Naive B cell (primary cell): ENCODE measurements at regions not wholly inside any gene's neighbourhood (a gene's known extent, or its start where the extent isn't known, plus 50 kb on each side); places are given as distances from the start of the nearest gene placed in this dataset.

Experiments
- ATAC-seq, 2 donors: fragments of 150-1000 bp; cut with Tn5 transposase; 2 replicates each; pipeline ENCODE4 v1.10.0; 2021; ENCODE audit warnings: low read depth in 2 of 2, mild to moderate bottlenecking in 2 of 2, moderate library complexity in 2 of 2
- DNase-seq: peaks from one replicate; pipeline ENCODE4 v3.0.0; 2022
- H3K27ac Mint-ChIP-seq, 6 donors: one replicate each; pipeline ENCODE4 v1.8.0; 2020 to 2022; ENCODE audit warnings: mild to moderate bottlenecking in 6 of 6, mixed read lengths in 6 of 6, moderate library complexity in 5 of 6, inconsistent platforms in 2 of 6
- H3K27me3 Mint-ChIP-seq, 3 donors: one replicate each; pipeline ENCODE4 v1.8.0; 2021 to 2022; ENCODE audit warnings: mixed read lengths in 3 of 3, mild to moderate bottlenecking in 1 of 3
- H3K36me3 Mint-ChIP-seq, 2 donors: one replicate each; pipeline ENCODE4 v1.8.0; 2020 to 2022; ENCODE audit warnings: mixed read lengths in 2 of 2, inconsistent platforms in 1 of 2, mild to moderate bottlenecking in 1 of 2
- H3K4me1 Mint-ChIP-seq, 3 donors: one replicate each; pipeline ENCODE4 v1.8.0; 2020 to 2022; ENCODE audit warnings: mixed read lengths in 3 of 3, inconsistent platforms in 1 of 3, mild to moderate bottlenecking in 1 of 3, moderate library complexity in 1 of 3
- H3K4me3 Mint-ChIP-seq, 8 donors: one replicate each; pipeline ENCODE4 v1.8.0; 2020 to 2022; ENCODE audit warnings: mild to moderate bottlenecking in 8 of 8, mixed read lengths in 8 of 8, moderate library complexity in 8 of 8, inconsistent platforms in 2 of 8
- H3K9me3 Mint-ChIP-seq, 7 donors: one replicate each; pipeline ENCODE4 v1.8.0; 2020 to 2022; ENCODE audit warnings: mixed read lengths in 7 of 7, mild to moderate bottlenecking in 5 of 7, inconsistent platforms in 2 of 7, moderate library complexity in 1 of 7

GRCh38 chr2:185185044-185185443, 553.6 kb upstream of the FSIP2 start:
- Mint-ChIP-seq H3K27ac (no peak overlapping the region), H3K4me3 (no peak overlapping the region), H3K9me3 (peaks cover 0 to 4% (median 2%) of the 10 kb centered on the region in 7 donors), H3K27me3 (no peaks in the 10 kb centered on the region), H3K36me3 (no peaks in the 10 kb centered on the region), H3K4me1 (no peaks in the 10 kb centered on the region)
- ATAC-seq (no peak), DNase-seq (no peak)

DNA sequence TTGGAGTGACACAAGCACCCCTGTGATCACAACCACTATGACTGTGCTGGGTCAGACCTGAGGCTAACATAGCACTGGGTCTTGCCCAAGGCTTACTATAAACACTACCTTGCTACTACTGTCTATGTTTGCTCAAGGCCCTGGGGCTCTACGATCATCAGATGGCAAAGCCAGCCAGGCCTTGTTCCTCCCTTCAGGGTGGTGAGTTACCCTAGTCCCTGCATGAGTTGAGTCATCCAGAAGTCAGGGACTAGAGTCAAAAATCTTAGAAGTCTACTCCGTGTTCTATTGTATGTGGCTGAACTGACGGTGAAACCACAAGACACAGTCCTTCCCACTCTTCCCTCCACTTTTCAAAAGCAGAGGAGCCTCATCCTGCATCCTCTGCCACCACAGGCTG, 551.2 kb upstream of the FSIP2 start:
- Mint-ChIP-seq H3K27ac (no peak overlapping the region), H3K4me3 (no peak overlapping the region), H3K4me1 (no peaks in the 10 kb centered on the region), H3K9me3 (peaks cover 0 to 5% (median 2%) of the 10 kb centered on the region in 7 donors), H3K27me3 (no peaks in the 10 kb centered on the region), H3K36me3 (no peaks in the 10 kb centered on the region)
- no peak for DNase-seq
- no peak for ATAC-seq

DNA sequence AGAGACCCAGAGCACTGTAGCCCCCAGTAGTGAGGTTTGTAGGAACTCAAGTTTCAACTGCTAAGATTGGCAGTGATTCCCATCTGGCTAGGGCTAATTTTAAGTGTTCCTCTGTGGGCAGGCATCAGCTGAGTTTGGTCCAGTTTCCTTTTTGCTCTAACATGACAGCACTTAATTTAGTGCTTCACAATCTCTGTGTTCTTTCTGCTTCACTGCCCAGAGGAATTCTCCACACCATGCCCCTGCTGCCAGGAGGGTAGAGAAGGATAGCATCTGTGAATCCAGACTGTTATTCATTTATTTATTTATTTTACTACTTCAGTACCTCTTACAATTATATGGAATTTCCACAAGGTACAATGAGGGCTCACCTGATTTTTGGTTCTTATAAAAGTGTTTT, 549.9 kb upstream of the FSIP2 start:
- Mint-ChIP-seq H3K9me3 (peaks cover 0 to 6% (median 2%) of the 10 kb centered on the region in 7 donors), H3K27me3 (no peaks in the 10 kb centered on the region), H3K36me3 (no peaks in the 10 kb centered on the region), H3K4me3 (no peak overlapping the region), H3K4me1 (no peaks in the 10 kb centered on the region), H3K27ac (no peak overlapping the region)
- no peak for ATAC-seq
- no peak for DNase-seq

DNA sequence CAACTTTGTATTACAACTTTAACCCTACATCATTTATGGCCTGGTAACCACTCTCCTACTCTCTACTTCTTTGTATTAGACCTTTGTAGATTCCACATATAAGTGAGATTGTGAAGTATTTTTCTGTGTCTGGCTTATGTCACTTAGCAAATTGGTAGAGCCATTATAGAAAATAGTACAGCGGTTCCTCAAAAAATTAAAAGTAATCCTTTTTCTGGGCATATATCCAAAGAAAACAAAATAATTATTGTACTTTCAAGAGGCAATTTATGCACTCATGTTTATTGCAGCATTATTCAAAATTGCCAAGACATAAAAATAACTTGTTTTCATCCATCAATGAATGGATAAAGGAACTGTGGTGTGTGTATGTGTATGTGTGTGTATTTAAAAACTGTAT, 537.5 kb upstream of the FSIP2 start:
- Mint-ChIP-seq H3K36me3 (no peaks in the 10 kb centered on the region), H3K9me3 (peaks cover 0 to 3% (median 0%) of the 10 kb centered on the region in 7 donors), H3K4me1 (no peaks in the 10 kb centered on the region), H3K27me3 (no peaks in the 10 kb centered on the region), H3K4me3 (no peak overlapping the region), H3K27ac (no peak overlapping the region)
- ATAC-seq: no peak
- no peak for DNase-seq

GRCh38 chr2:185202381-185202780, 536.2 kb upstream of the FSIP2 start:
- H3K9me3 Mint-ChIP-seq: peaks cover 0 to 3% (median 0%) of the 10 kb centered on the region in 7 donors
- peak overlapping the region in 1 of 8 donors; percentile 16 for H3K4me3 Mint-ChIP-seq
- H3K27ac Mint-ChIP-seq: no peak overlapping the region
- H3K27me3 Mint-ChIP-seq: no peaks in the 10 kb centered on the region
- no peak for DNase-seq
- no peaks in the 10 kb centered on the region for H3K36me3 Mint-ChIP-seq
- no peak for ATAC-seq
- H3K4me1 Mint-ChIP-seq: no peaks in the 10 kb centered on the region

GRCh38 chr2:185202945-185203528, 535.6 kb upstream of the FSIP2 start:
- DNase-seq (no peak), ATAC-seq (no peak)
- H3K27ac Mint-ChIP-seq: no peak overlapping the region
- no peaks in the 10 kb centered on the region for H3K36me3 Mint-ChIP-seq
- no peaks in the 10 kb centered on the region for H3K27me3 Mint-ChIP-seq
- peaks cover 0 to 3% (median 0%) of the 10 kb centered on the region in 7 donors for H3K9me3 Mint-ChIP-seq
- H3K4me1 Mint-ChIP-seq: no peaks in the 10 kb centered on the region
- no peak overlapping the region for H3K4me3 Mint-ChIP-seq

DNA sequence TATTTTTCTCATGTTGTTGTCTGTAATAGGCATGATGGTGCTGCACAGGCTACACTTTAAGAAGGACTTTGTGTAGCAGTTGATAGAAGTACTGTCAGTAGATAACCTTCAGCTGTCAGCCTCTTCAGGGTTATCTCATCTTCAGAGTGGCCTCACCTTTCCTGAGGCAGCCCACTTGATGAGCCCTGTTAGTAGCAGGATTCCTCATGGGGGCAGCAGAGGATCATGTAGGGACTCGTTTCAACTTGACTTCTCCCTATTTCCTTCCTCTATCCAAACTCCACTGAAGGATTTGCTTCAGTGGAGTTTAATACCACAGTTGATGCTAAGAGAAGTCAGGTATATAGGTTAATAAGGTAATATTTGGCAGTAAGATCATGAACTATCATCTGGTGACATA, 530.3 kb upstream of the FSIP2 start:
- Mint-ChIP-seq H3K27me3 (no peaks in the 10 kb centered on the region), H3K4me3 (no peak overlapping the region), H3K9me3 (peaks cover 0 to 3% (median 0%) of the 10 kb centered on the region in 7 donors), H3K4me1 (no peaks in the 10 kb centered on the region), H3K36me3 (no peaks in the 10 kb centered on the region), H3K27ac (no peak overlapping the region)
- no peak for ATAC-seq
- no peak for DNase-seq

GRCh38 chr2:185215497-185215896, 523.1 kb upstream of the FSIP2 start:
- peak overlapping the region in 1 of 6 donors; percentile 7 for H3K27ac Mint-ChIP-seq
- H3K27me3 Mint-ChIP-seq: no peaks in the 10 kb centered on the region
- H3K9me3 Mint-ChIP-seq: peaks cover 0 to 2% (median 0%) of the 10 kb centered on the region in 7 donors
- no peak for DNase-seq
- no peak overlapping the region for H3K4me3 Mint-ChIP-seq
- no peak for ATAC-seq
- no peaks in the 10 kb centered on the region for H3K4me1 Mint-ChIP-seq
- H3K36me3 Mint-ChIP-seq: no peaks in the 10 kb centered on the region

DNA sequence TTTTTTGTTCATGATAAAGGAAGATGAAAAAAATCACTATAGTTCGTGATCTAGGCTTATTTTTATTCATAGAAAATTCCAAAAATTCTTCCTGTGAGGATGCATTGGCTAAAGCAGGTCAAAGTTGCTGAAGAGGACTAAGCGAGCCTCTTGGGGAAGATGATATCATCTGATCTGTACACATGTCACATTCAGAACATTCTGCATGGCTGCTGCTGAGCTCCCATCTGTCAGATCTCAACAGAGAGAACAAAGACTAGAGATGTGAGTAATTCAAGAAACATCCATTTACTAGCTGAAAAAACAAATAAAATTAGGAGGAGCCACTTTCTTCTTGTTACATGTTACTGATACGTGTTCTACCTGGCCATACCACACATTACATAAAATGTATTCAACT, 518.6 kb upstream of the FSIP2 start:
- DNase-seq (no peak), ATAC-seq (no peak)
- no peaks in the 10 kb centered on the region for H3K36me3 Mint-ChIP-seq
- no peaks in the 10 kb centered on the region for H3K27me3 Mint-ChIP-seq
- H3K4me3 Mint-ChIP-seq: no peak overlapping the region
- no peaks in the 10 kb centered on the region for H3K4me1 Mint-ChIP-seq
- peaks cover 0 to 2% (median 0%) of the 10 kb centered on the region in 7 donors for H3K9me3 Mint-ChIP-seq
- no peak overlapping the region for H3K27ac Mint-ChIP-seq

DNA sequence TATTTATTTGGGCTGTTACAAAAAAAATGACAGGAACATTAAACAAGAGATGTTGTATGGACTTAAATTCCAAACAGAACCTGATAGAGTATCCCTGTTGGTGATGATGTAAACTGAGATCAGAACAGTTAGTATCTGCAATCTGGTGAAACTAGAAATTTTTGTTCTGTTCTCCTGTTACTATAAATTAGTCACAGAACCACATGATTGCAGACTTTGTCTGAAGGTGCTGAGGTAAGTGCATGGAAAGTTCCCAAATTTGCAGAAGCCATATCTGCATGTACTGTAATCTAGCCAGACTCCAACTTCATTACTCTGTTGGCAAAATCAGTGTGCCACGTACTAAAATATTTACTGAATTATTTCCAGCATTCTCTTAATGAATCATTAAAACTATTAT, 516.3 kb upstream of the FSIP2 start:
- Mint-ChIP-seq H3K27me3 (no peaks in the 10 kb centered on the region), H3K4me1 (no peaks in the 10 kb centered on the region), H3K9me3 (peaks cover 0 to 2% (median 0%) of the 10 kb centered on the region in 7 donors), H3K36me3 (no peaks in the 10 kb centered on the region), H3K27ac (no peak overlapping the region), H3K4me3 (no peak overlapping the region)
- no peak for DNase-seq
- no peak for ATAC-seq

- peaks cover 0 to 2% (median 0%) of the 10 kb centered on the region in 7 donors for H3K9me3 Mint-ChIP-seq
- H3K4me1 Mint-ChIP-seq: no peaks in the 10 kb centered on the region
- ATAC-seq (no peak), DNase-seq (no peak)
- no peak overlapping the region for H3K4me3 Mint-ChIP-seq
- no peak overlapping the region for H3K27ac Mint-ChIP-seq
- no peaks in the 10 kb centered on the region for H3K36me3 Mint-ChIP-seq
- H3K27me3 Mint-ChIP-seq: no peaks in the 10 kb centered on the region
These were observed 511.2 kb upstream of the FSIP2 start for GRCh38 chr2:185227391-185227790.

GRCh38 chr2:185239491-185239890, 499.1 kb upstream of the FSIP2 start:
- Mint-ChIP-seq H3K4me3 (no peak overlapping the region), H3K27me3 (no peaks in the 10 kb centered on the region), H3K4me1 (no peaks in the 10 kb centered on the region), H3K9me3 (peaks cover 0 to 28% (median 5%) of the 10 kb centered on the region in 7 donors), H3K36me3 (no peaks in the 10 kb centered on the region), H3K27ac (no peak overlapping the region)
- ATAC-seq (no peak), DNase-seq (no peak)

GRCh38 chr2:185240796-185241195, 497.8 kb upstream of the FSIP2 start:
- Mint-ChIP-seq H3K27ac (no peak overlapping the region), H3K4me1 (no peaks in the 10 kb centered on the region), H3K27me3 (no peaks in the 10 kb centered on the region), H3K9me3 (peaks cover 1 to 27% (median 5%) of the 10 kb centered on the region in 7 donors), H3K36me3 (no peaks in the 10 kb centered on the region), H3K4me3 (no peak overlapping the region)
- DNase-seq (no peak), ATAC-seq (no peak)

- Mint-ChIP-seq H3K27ac (no peak overlapping the region), H3K36me3 (no peaks in the 10 kb centered on the region), H3K4me3 (no peak overlapping the region), H3K9me3 (peaks cover 0 to 19% (median 3%) of the 10 kb centered on the region in 7 donors), H3K27me3 (no peaks in the 10 kb centered on the region), H3K4me1 (no peaks in the 10 kb centered on the region)
- DNase-seq: no peak
- ATAC-seq: no peak
These were observed 497.0 kb upstream of the FSIP2 start for GRCh38 chr2:185241556-185241955.

DNA sequence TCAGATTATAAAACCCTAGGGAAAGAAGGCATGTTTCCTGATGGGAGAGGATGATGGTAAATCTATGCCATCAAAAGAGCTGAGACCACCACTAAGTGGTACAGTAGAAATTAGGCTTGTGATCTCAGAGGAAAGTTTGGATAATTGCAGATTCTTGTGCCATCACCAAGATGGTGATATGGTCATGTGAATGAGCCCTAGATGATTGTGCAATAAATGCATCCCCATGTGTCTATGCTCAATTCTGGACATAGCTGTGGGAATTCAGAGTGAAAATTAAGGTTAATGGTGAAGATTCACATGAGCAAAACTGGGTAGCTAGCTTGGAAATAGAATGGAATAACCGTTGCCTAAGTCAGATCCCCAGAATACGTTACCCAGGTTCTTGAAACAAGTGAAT, 496.1 kb upstream of the FSIP2 start:
- H3K4me3 Mint-ChIP-seq: no peak overlapping the region
- H3K27ac Mint-ChIP-seq: no peak overlapping the region

More for the DNA sequence above, 496.1 kb upstream of the FSIP2 start:
- peaks cover 0 to 13% (median 3%) of the 10 kb centered on the region in 7 donors for H3K9me3 Mint-ChIP-seq
- H3K36me3 Mint-ChIP-seq: no peaks in the 10 kb centered on the region
- ATAC-seq (no peak), DNase-seq (no peak)
- H3K4me1 Mint-ChIP-seq: no peaks in the 10 kb centered on the region
- H3K27me3 Mint-ChIP-seq: no peaks in the 10 kb centered on the region
